Epithelial cell of proximal tubule (primary cell): ENCODE measurements at regions not wholly inside any gene's neighbourhood (a gene's known extent, or its start where the extent isn't known, plus 50 kb on each side); places are given as distances from the start of the nearest gene placed in this dataset.

Source experiments
- DNase-seq: peaks from one replicate; pipeline ENCODE4 v3.0.0-alpha.2; 2011; ENCODE audit warnings: low read depth
- H3K4me3 ChIP-seq: 2 replicates; pipeline ENCODE4 v1.5.1; 2011; ENCODE audit warnings: low read depth, mild to moderate bottlenecking, low read length
- TF ChIP-seq, protein P1 (sequence below): conservative IDR thresholded peaks from 2 replicates; pipeline ENCODE4 v1.5.1; 2012; ENCODE audit warnings: low read depth, mild to moderate bottlenecking, low read length

DNA sequence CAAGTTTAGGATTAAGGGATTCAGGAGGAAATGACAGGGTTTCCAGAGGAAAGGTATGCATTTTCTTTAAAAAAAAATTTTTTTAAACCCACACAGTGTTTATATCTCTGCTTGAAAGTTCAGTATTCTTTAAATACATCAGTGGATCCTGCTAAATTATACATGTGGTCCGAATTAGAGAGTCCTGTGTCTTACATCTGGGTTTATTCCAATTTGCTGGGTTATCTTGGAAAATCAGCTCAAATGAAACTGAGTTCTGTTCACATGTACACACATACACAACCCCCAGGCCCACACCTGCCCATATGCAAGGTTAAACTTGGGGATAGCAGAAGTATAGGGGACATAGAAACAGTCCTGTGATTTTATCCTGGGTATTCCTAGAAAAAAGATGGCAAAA is 493.7 kb downstream of the ZNF608 start:
- H3K4me3 ChIP-seq = no peak overlapping the region
- TF ChIP-seq, protein P1, sequence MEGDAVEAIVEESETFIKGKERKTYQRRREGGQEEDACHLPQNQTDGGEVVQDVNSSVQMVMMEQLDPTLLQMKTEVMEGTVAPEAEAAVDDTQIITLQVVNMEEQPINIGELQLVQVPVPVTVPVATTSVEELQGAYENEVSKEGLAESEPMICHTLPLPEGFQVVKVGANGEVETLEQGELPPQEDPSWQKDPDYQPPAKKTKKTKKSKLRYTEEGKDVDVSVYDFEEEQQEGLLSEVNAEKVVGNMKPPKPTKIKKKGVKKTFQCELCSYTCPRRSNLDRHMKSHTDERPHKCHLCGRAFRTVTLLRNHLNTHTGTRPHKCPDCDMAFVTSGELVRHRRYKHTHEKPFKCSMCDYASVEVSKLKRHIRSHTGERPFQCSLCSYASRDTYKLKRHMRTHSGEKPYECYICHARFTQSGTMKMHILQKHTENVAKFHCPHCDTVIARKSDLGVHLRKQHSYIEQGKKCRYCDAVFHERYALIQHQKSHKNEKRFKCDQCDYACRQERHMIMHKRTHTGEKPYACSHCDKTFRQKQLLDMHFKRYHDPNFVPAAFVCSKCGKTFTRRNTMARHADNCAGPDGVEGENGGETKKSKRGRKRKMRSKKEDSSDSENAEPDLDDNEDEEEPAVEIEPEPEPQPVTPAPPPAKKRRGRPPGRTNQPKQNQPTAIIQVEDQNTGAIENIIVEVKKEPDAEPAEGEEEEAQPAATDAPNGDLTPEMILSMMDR = no peak
- no peak for DNase-seq

DNA sequence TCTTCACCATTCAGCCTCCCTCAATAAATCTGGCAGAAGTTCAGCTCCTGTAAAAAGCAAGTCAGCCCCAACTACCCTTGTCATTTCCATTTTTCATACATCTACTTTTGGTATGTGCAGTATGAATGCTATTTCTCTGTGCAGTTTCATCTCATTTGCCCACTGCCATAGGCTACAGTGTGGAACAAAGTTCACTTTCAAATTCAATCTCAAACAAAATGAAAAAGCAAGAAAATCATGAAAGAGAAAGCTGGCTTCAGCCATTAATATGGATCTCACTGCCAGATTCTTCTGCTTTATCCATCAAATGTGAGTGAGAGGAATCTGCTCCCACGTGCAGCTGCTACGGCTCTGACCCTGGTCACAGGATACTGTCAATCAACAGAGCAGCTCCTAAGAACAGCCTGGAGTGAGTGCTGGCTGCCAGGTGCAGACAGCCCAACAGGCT is 494.2 kb downstream of the ZNF608 start:
- TF ChIP-seq, protein P1 = no peak
- no peak for DNase-seq
- H3K4me3 ChIP-seq = no peak overlapping the region

DNA sequence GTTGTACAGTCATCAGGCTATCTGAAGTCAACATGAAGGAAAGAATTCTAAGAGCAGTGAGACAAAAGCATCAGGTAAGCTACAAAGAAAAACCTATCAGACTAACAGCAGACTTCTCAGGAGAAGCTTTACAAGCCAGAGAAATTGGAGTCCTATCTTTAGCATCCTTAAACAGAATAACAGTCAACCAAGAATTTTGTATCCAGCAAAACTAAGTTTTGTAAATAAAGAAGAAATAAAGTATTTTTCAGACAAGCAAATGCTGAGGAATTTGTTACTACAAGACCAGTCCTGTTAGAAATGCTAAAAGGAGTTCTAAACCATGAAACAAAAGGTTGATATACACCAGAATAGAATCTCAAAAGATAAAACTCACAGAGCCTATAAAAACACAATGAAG is 501.2 kb downstream of the ZNF608 start:
- TF ChIP-seq, protein P1 = no peak
- no peak overlapping the region for H3K4me3 ChIP-seq
- no peak for DNase-seq

DNA sequence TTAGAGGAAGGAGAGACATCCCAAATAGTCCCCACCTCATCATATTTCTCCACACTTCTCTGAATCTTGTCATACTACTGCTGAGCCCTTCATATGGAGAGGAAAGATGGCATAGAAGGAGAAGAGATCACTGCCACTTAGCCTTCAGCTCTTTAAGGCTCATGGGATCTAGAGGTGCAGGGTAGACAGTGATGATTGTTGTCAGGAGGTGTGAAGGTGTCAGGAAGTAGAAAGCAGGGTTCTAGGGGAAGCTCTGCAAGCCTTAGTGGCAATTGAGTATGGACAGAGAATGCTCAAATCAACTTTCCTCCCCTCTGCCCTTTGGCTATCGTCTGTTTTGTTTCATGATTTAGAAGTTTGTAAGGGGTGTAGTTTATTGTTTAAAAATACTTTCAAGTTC is 505.7 kb downstream of the ZNF608 start:
- TF ChIP-seq, protein P1 = no peak
- DNase-seq = no peak
- H3K4me3 ChIP-seq = no peak overlapping the region

DNA sequence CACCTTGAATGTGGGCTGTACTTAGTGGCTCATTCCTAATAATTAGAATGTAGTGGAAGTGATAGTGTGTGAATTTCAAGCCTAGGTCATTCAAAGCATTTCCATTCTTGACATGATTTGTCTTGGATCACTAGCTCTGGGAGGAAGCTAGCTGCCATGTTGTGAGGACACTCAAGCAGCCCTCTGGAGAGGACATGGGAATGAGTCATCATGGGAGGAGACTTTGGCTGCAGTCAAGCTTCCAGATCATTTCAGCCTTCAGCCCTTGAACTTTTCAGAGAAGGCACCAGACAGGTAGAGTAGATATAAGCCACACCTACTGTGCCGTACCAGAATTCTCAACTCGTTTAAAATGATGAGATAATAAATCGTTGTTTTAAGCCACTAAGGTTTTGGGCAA is 506.9 kb downstream of the ZNF608 start:
- TF ChIP-seq, protein P1 = no peak
- H3K4me3 ChIP-seq = no peak overlapping the region
- no peak for DNase-seq

DNA sequence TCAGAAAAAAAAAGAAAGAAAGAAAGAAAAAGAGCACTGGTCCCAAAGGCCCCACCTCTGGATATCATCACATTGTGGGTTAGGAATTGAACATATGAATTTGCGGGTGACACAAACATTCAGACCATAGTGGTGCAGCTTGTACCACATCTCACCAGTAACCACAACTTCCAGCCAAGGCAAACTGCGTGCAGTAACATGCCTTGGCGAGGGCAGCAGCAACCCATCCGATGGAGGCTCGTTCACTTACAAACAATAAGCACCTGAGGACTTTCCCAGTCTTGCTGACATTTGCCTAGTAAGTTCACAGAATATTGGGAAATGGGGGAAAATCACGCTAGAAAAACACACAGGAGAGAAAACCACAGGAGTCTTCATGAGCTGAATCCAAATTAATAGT is 508.1 kb downstream of the ZNF608 start:
- DNase-seq = no peak
- H3K4me3 ChIP-seq = no peak overlapping the region
- TF ChIP-seq, protein P1 = no peak

DNA sequence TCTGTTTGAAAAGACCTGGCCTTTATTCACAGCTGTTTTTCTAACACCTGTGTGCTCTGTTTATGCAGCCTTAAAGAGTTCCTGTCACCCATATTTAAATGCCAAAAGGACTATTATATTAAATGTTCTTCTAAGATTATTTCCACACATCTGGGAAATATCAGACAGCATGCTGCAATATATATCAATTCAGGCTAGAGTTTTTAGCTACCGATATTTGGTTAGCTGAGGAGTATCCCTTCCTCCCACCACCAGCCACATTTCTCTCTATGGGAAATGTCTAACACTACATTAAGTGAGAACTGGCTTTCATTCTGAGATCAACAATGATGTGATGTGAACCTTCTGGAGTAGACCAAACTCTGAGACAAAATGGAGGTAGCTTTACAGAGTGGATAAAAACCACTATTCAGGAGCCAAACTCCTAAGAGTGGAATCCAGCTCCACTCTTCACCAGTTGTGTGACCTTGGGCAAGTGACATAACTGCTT is 509.2 kb downstream of the ZNF608 start:
- no peak overlapping the region for H3K4me3 ChIP-seq
- no peak for DNase-seq
- TF ChIP-seq, protein P1 = no peak
